ENCODE measurements at regions not wholly inside any gene's neighbourhood (a gene's known extent, or its start where the extent isn't known, plus 50 kb on each side); places are given as distances from the start of the nearest gene placed in this dataset.

DNA sequence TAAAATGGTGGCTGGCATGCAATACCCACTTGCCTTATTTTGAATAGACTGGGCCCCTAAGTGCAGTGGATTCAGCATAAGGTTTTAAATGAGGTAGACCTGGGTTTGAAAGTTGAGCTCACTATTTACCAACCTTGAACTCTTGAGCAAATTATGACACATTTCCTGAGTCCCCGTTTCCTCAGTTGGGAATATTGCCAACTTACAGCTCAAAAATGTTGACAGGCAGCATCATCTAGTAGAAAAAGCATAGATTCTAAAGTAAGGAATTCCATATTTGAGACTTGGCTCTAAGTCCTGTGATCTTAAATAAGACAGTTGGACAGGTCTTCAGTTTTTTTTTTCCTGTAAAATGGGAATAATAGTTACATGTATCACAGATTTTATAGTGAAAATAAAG, 305.5 kb downstream of the ACTR3B start (continued):
- TF ChIP-seq, protein P1, sequence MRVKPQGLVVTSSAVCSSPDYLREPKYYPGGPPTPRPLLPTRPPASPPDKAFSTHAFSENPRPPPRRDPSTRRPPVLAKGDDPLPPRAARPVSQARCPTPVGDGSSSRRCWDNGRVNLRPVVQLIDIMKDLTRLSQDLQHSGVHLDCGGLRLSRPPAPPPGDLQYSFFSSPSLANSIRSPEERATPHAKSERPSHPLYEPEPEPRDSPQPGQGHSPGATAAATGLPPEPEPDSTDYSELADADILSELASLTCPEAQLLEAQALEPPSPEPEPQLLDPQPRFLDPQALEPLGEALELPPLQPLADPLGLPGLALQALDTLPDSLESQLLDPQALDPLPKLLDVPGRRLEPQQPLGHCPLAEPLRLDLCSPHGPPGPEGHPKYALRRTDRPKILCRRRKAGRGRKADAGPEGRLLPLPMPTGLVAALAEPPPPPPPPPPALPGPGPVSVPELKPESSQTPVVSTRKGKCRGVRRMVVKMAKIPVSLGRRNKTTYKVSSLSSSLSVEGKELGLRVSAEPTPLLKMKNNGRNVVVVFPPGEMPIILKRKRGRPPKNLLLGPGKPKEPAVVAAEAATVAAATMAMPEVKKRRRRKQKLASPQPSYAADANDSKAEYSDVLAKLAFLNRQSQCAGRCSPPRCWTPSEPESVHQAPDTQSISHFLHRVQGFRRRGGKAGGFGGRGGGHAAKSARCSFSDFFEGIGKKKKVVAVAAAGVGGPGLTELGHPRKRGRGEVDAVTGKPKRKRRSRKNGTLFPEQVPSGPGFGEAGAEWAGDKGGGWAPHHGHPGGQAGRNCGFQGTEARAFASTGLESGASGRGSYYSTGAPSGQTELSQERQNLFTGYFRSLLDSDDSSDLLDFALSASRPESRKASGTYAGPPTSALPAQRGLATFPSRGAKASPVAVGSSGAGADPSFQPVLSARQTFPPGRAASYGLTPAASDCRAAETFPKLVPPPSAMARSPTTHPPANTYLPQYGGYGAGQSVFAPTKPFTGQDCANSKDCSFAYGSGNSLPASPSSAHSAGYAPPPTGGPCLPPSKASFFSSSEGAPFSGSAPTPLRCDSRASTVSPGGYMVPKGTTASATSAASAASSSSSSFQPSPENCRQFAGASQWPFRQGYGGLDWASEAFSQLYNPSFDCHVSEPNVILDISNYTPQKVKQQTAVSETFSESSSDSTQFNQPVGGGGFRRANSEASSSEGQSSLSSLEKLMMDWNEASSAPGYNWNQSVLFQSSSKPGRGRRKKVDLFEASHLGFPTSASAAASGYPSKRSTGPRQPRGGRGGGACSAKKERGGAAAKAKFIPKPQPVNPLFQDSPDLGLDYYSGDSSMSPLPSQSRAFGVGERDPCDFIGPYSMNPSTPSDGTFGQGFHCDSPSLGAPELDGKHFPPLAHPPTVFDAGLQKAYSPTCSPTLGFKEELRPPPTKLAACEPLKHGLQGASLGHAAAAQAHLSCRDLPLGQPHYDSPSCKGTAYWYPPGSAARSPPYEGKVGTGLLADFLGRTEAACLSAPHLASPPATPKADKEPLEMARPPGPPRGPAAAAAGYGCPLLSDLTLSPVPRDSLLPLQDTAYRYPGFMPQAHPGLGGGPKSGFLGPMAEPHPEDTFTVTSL (CRISPR knock-in tag; IDR thresholded peaks at IDR 0.05; ENCODE audit: borderline replicate concordance): peak; percentile 35; the same call in 1 of the 2 replicates
- TF ChIP-seq POLR2A (IDR thresholded peaks at IDR 0.05; ENCODE audit: insufficient read depth in 1 of 2, low read depth in 2 of 2, low read length in 2 of 2) (no peak), ZNF746 (CRISPR knock-in tag; IDR thresholded peaks at IDR 0.05) (no peak), NR2F6 (IDR thresholded peaks at IDR 0.05) (peak; percentile 29; the same call in 1 of the 2 replicates), NR2F6 (CRISPR knock-in tag; IDR thresholded peaks at IDR 0.05) (peak; percentile 44; the same call in 1 of the 2 replicates), ETV5 (CRISPR knock-in tag; IDR thresholded peaks at IDR 0.05; ENCODE audit: borderline replicate concordance) (peak; percentile 33; the same call in 1 of the 2 replicates), FOSL2 (CRISPR knock-in tag; IDR thresholded peaks at IDR 0.05) (peak; percentile 72), ZBTB21 (CRISPR knock-in tag; IDR thresholded peaks at IDR 0.05) (0 out of 2 replicates have a peak, but pooled peaks have one; percentile 49), GABPA (IDR thresholded peaks at IDR 0.05; ENCODE audit: low read depth, low read length) (no peak), GABPA (CRISPR knock-in tag; IDR thresholded peaks at IDR 0.05; ENCODE audit: low read depth) (0 out of 2 replicates have a peak, but pooled peaks have one; percentile 8), RXRB (CRISPR knock-in tag; IDR thresholded peaks at IDR 0.05; ENCODE audit: borderline replicate concordance) (no peak), ZEB1 (IDR thresholded peaks at IDR 0.05; ENCODE audit: insufficient replicate concordance, low read depth) (no peak), RARA (CRISPR knock-in tag; IDR thresholded peaks at IDR 0.05) (peak; percentile 38; the same call in 1 of the 2 replicates), ZNF652 (CRISPR knock-in tag; IDR thresholded peaks at IDR 0.05; ENCODE audit: borderline replicate concordance, low read depth) (peak; percentile 45; the same call in 1 of the 2 replicates)
- TF ChIP-seq, protein P2, sequence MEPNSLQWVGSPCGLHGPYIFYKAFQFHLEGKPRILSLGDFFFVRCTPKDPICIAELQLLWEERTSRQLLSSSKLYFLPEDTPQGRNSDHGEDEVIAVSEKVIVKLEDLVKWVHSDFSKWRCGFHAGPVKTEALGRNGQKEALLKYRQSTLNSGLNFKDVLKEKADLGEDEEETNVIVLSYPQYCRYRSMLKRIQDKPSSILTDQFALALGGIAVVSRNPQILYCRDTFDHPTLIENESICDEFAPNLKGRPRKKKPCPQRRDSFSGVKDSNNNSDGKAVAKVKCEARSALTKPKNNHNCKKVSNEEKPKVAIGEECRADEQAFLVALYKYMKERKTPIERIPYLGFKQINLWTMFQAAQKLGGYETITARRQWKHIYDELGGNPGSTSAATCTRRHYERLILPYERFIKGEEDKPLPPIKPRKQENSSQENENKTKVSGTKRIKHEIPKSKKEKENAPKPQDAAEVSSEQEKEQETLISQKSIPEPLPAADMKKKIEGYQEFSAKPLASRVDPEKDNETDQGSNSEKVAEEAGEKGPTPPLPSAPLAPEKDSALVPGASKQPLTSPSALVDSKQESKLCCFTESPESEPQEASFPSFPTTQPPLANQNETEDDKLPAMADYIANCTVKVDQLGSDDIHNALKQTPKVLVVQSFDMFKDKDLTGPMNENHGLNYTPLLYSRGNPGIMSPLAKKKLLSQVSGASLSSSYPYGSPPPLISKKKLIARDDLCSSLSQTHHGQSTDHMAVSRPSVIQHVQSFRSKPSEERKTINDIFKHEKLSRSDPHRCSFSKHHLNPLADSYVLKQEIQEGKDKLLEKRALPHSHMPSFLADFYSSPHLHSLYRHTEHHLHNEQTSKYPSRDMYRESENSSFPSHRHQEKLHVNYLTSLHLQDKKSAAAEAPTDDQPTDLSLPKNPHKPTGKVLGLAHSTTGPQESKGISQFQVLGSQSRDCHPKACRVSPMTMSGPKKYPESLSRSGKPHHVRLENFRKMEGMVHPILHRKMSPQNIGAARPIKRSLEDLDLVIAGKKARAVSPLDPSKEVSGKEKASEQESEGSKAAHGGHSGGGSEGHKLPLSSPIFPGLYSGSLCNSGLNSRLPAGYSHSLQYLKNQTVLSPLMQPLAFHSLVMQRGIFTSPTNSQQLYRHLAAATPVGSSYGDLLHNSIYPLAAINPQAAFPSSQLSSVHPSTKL (CRISPR knock-in tag; IDR thresholded peaks at IDR 0.05): peak; percentile 39; the same call in 1 of the 2 replicates
- TF ChIP-seq, protein P3, sequence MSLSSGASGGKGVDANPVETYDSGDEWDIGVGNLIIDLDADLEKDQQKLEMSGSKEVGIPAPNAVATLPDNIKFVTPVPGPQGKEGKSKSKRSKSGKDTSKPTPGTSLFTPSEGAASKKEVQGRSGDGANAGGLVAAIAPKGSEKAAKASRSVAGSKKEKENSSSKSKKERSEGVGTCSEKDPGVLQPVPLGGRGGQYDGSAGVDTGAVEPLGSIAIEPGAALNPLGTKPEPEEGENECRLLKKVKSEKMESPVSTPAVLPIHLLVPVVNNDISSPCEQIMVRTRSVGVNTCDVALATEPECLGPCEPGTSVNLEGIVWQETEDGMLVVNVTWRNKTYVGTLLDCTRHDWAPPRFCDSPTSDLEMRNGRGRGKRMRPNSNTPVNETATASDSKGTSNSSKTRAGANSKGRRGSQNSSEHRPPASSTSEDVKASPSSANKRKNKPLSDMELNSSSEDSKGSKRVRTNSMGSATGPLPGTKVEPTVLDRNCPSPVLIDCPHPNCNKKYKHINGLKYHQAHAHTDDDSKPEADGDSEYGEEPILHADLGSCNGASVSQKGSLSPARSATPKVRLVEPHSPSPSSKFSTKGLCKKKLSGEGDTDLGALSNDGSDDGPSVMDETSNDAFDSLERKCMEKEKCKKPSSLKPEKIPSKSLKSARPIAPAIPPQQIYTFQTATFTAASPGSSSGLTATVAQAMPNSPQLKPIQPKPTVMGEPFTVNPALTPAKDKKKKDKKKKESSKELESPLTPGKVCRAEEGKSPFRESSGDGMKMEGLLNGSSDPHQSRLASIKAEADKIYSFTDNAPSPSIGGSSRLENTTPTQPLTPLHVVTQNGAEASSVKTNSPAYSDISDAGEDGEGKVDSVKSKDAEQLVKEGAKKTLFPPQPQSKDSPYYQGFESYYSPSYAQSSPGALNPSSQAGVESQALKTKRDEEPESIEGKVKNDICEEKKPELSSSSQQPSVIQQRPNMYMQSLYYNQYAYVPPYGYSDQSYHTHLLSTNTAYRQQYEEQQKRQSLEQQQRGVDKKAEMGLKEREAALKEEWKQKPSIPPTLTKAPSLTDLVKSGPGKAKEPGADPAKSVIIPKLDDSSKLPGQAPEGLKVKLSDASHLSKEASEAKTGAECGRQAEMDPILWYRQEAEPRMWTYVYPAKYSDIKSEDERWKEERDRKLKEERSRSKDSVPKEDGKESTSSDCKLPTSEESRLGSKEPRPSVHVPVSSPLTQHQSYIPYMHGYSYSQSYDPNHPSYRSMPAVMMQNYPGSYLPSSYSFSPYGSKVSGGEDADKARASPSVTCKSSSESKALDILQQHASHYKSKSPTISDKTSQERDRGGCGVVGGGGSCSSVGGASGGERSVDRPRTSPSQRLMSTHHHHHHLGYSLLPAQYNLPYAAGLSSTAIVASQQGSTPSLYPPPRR (CRISPR knock-in tag; IDR thresholded peaks at IDR 0.05; ENCODE audit: borderline replicate concordance): no peak
